Stimulated activated CD4-positive, alpha-beta T cell treated with anti-CD3 and anti-CD28 coated beads, Interleukin-4, amount 100 ng/mL, for 4 hours (primary cell): ENCODE measurements at regions not wholly inside any gene's neighbourhood (a gene's known extent, or its start where the extent isn't known, plus 50 kb on each side); places are given as distances from the start of the nearest gene placed in this dataset.
A peak's percentile ranks its signal among the peaks of the same experiment; 100 is the strongest.
"Not testable (repeated sequence)": the region's sequence is repeated elsewhere in the genome, so short reads cannot be mapped to it uniquely, and the experiment has no call there.

Experiments
- DNase-seq, 2 experiments: peaks; one replicate each; pipeline ENCODE4 v3.0.0-alpha.2; 2020

DNA sequence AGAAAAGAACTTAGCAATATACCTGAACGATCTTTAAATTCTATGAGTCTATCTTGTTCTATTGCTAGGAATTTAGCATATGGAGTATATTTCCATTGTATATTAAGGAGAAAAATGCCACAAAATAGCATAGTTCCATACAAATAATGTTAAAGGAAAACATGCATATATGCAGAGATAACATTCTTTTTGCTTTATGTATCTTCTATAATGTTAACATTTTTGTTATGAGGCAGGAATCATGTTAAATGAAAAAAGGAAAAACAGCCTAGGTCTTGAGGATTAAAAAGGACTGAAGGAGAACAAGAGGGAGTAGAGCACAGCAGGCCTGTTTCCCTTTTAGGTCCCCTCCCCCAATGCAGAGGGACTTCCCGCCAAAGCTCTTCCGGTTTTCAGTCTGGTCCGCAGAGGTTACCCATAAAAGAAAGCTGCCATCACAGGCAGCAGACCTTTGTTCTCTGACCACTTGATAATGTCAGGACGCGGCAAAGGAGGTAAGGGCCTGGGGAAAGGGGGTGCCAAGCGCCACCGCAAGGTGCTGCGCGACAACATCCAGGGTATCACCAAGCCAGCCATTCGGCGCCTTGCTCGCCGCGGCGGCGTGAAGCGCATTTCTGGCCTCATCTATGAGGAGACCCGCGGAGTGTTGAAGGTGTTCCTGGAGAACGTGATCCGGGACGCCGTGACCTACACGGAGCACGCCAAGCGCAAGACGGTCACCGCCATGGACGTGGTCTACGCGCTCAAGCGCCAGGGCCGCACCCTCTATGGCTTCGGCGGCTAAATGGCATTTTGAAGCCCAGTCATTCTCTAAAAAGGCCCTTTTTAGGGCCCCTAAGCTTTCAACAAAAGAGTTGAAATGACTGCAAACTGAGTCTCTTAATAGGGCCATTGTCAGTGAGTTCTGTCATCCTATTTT is 108.4 kb upstream of the PRSS16 start:
- DNase-seq = peak; percentile 45 to 48

DNA sequence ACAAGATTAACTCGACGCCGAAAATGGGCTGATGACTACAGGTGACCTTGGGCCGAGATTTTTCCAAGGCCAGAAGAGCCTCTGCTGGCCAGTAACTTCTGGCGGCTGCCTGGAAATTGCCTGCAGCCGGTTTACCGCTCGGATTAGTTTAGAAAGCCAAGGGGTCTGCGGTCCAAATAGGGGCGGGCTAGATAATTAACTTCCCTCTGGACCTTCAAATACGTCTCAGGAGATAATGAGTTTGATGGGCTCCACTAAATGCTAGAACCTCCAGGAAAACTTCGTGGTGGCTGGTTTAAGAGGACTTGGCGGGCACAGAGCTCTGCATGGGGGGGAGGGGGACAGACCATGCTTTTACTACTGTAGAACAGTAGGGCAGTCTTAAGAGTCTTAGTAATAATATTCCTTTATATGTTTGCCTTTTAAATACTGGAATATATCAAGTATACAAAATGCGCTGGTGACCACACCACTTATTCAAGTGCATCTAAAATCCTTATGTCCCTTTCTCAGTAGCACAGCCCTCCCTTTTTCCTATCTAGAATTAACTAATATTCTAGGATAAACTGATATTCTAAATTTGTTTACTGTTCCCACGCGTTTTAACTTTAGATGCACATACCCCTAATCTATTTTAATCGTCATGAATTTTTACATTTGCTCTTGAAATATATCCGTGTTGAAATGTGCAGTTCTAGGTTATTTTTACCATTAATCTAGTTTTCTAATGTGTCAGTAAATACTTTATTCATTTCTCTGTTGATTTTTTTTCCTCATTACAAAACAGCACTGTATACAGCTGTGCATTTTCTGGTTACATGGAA is 107.5 kb upstream of the PRSS16 start:
- DNase-seq = no peak

DNA sequence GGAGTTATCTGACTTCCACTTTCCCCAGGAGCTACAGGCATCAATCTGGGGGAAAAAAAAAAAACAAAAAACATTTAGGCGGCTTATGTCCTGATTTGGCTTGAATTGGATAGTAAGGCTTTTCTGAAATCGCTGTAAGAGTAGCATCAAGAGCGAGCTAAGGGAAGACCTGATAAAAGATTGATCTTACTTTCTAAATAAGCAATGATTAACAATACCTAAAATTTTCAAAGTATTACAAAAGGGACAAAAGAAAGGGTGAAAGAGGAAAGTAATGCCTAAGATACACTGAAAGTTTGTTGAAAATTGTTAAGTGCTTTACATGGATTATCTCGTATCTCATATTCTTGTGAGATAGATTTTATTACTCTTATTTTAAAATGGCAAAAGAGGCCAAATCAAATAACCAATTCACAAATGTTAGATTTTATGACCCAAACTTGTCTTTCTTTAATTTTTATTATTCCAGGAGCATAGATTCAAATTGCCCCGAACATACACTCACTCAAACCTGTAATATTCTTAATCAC is 106.4 kb upstream of the PRSS16 start:
- no peak for DNase-seq

DNA sequence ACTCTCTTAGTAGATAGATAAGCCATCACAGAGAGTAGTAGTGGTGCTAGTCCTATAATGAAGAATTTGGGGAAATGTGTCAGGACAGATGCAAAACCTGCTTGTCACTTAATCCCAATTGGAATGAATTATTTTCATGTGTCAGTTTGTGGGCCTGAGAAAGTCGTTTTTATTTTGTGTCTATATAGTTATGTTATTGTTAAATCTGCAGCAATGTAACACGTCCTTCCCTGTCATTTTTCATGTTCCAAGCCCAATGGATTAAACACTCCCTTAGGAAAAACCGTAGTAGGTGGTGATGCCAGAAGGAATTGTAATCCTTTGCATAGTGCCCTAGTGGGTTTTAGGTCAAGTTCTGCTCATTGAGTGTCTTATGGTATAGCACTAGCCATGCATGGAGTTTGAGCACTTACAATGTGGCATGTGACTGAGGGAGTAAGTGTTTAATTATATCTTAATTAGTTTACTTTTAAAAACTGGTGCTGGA is 105.9 kb upstream of the PRSS16 start:
- DNase-seq = no peak

DNA sequence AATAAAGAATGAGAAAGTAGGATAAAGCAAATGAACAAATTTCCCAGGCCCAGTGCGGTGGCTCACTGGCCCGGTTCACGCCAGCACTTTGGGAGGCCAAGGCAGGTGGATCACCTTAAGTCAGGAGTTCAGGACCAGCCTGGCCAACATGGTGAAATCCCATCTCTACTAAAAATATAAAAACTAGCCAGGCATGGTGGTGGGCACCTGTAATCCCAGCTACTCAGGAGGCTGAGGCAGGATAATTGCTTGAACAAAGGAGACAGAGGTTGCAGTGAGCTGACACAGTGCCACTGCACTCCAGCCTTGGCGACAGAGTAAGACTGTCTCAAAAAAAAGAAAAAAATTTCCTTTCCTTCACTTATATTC is 104.5 kb upstream of the PRSS16 start:
- DNase-seq = not testable (repeated sequence)

DNA sequence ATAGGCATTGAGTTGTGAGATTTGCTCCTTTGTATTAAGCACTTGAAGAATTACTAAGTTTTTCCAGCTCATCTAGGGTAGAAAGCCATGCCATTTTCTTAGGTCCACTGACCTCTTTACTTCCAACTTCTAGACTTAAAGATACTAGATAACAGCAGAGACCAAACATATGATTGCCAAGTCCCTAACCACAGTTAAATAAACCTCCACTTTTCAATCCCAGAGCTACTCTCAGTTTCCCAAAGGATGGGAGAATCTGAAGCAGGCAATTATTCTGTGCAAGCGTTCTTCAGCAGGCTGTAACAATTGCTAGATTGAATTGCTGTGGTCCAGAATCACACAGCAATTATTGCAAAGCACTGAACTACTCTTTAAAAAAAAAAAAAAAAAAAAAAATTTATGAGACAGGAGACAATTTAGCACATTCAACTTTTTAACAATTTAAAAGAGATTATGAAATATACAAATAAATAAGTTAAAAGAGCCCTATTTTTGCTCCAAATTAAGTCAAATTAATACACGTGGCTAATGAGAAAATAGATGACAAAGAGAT is 104.0 kb upstream of the PRSS16 start:
- no peak for DNase-seq

DNA sequence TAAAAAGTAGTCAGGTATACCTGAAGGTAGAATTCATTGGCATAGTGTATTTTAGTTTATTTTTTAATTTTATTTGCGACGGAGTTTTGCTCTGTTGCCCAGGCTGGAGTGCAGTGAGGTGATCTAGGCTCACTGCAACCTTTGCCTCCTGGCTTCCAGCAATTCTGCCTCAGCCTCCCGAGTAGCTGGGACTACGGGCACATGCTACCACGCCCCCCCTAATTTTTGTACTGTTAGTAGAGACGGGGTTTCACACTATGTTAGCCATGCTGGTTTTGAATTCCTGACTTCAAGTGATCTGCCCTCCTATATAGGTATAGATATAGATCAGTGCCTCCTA is 102.8 kb upstream of the PRSS16 start:
- no peak for DNase-seq

DNA sequence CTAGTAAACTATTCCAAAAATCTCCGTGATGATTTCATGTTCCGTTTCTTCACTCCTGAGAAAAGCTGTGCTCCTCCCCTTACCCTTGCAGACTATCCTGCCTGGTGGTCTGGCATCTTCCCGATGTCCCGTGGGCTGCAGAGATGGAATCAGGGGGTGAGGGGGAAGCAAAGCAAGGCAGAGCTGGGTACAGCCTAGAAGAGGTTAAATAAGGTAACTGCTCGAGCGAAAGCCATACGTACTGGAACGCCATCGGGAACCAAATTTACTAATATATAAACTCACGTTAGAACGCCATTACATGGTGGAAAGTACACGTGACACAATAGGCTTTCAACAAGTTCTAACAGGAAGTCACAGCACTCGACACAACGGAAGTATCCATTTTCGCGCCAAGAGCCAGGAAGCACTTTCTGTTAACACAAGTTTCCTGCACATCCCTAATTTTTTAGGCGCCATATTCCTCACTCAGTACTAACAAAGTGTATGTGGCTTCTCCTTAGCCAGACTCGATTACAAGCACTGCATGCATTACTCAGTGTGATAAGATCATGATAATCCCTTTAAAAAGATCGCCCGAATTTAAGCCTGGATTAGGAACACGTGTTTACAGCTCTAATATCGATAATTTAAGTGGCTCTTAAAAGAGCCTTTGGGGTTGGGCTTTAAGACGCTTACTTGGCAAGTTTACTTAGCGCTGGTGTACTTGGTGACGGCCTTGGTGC is 101.6 kb upstream of the PRSS16 start:
- DNase-seq = peak; percentile 30 to 69

DNA sequence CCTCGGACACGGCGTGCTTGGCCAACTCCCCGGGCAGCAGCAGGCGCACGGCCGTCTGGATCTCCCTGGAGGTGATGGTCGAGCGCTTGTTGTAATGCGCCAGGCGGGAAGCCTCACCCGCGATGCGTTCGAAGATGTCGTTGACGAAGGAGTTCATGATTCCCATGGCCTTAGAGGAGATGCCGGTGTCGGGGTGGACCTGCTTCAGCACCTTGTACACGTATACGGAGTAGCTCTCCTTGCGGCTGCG is 101.1 kb upstream of the PRSS16 start:
- DNase-seq = not testable (repeated sequence)

DNA sequence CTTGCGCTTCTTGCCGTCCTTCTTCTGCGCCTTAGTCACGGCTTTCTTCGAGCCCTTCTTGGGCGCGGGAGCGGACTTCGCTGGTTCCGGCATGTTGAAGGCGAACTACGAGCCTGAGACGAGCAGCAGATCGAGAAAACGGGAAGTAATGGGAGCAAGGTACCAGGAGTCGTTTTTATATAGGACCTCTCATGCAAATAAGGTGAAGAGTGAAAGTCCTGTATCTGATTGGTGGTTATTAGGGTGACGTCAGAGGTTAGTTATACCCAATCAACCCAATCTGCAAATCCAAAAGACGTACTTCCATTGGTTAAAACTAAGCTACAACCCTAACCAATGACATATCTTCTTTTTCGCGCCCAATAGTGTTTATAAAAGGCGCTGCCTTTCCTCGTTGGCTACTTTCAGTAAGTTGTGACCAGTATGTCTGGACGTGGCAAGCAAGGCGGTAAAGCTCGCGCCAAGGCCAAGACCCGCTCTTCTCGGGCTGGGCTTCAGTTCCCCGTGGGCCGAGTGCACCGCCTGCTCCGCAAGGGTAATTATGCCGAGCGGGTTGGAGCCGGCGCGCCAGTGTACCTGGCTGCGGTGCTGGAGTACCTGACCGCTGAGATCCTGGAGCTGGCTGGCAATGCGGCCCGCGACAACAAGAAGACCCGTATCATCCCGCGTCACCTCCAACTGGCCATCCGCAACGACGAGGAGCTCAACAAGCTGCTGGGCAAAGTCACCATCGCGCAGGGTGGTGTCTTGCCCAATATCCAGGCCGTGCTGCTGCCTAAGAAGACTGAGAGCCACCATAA is 100.6 kb upstream of the PRSS16 start:
- peak; percentile 61 to 73 for DNase-seq

DNA sequence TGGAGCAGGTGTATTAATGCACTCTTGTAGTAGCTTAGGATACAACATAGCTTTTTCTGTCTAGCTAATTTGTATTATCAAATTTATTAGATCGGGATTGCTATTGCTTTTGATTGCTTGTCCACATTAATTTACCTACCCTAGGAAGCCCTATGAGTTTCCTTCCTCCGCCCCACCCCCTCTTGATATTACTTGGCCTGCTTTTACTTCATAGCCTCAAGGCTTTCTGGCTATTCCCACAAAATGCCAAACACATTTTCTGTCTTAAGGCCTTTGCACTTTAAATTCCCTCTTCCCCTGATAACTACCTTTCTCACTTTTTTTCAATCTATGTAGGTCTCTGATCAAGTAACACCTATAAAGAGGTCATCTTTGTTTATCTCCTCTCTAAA is 99.1 kb upstream of the PRSS16 start:
- no peak for DNase-seq

DNA sequence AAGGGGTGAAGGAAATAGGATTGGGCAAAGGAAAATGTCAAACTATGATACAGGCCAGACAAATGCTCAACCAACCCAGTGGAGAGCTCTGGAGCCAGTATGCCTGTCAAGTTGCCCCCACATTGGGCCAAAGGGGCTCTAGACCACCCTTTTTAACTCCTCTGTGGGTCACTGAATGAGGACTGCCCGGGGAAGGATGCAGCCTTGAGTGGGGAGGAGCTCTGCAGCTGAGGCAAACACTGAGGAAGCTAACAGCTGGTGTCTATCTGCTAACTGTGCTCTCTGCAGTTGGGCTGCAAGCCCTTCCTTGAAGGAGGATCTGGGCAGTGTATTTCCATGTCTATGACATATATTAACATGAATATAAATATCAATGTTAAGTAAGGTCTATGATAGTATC is 98.4 kb upstream of the PRSS16 start:
- no peak for DNase-seq

DNA sequence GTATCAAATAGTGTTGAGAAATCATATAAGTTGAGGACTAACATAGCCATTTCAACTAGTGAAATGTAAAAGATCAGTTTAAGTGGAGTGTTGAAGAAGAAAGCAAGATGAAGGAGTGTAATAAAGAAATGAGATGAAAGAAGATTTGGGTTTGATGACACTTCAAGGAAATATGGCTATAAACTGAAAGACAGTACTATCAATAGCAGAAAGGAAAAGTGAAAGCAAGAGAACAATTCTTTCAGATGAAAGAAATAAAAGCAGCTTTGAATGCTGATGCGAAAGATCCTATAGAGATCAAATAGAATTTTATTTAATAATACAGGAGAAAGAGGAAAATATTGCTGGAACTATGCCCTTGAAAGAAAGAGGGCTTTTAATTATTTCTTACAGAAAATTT is 92.8 kb upstream of the PRSS16 start:
- DNase-seq = no peak

DNA sequence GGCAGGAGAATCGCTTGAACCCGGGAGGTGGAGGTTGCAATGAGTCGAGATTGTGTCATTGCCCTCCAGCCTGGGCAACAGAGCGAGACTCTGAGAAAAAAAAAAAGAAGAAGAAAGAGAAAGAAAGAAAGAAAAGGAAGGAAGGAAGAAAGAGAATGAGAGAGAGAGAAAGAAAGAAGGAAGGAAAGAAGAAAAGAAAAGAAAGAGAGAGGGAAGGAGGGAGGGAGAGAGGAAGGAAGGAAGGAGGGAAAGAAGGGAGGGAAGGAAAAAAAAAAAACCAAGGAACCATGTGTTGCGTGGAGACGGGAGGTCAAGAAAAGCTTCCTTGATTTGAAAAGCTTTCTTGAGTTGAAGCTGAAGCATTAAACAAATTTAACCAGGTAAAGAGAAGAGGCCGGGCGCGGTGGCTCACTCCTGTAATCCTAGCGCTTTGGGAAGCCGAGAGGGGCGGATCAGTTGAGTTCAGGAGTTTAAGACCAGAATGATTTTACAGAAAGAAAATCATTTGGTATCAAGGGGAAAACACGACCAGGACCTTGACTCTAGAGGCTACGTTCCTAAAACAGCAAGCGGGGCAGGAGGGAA is 90.5 kb upstream of the PRSS16 start:
- no peak for DNase-seq

DNA sequence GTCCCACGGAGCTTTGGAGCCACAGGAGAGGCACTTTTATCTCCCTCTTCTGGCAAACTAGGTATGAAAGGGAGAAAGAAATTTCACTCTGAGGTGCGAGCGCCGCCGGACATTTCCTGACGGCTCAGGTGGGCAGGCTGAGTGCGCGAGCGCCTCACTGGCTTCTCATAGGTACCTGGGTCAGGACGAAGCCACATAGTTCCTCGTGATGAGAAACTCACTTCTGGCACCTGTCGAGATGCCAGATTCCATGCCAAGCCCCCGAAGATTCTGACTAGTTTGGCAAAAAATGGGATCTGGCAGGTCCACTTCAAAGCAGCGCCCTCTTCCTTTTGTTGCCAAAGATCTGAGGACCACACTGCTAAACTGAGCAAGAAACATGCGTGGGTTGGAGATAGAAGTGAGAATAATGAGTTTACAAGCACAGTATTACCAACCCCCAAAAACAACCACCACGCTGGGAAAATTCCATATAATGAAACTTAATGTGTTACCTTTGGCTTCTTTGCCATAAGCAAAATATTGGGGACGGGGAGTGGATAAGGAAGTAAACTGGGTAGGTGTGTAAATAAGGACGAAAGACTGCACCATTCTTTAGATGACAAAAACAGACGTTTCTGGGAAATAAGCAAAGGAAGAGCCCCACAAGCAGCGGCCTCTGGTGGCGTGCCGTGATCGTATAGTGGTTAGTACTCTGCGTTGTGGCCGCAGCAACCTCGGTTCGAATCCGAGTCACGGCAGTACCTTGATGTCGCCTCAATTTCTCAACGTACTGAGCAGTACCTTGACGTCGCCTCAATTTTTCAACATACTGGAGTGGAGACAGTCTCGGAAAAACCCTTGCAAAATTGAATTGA is 89.8 kb upstream of the PRSS16 start:
- DNase-seq = peak; percentile 73 to 81

DNA sequence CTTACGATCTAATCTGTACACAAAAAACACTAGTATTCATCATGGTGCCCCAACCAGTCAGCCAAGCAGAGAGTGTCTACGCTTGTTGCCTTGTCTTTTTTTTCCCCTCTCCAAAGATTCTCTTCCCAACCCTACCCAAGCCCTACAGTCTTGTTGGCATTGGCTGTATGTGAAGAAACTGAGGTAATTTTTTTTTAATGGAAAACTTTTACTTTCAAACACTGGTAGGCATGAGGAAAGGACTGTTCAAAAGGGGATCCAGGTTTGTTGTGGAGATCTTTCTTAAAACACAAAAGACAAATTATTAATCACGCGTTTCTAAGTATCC is 89.2 kb upstream of the PRSS16 start:
- DNase-seq = no peak

DNA sequence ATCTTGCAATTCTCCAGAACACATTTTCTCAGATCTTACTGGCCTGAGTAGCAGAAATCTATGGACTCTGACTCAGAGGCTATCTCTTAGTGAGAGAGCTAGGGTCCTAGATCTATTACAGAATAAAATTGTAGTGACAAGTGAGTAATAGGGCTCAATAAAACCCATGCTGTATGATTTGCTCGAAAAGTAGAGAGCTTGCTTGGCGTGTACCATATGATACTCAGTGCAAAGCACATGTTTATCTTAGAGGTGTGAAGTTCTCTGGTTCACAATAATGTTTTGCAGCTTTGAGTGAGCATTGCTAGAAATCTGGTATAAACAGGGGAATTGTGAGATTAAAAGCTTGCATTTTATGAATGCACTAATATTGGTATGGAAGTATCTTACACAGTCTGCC is 87.8 kb upstream of the PRSS16 start:
- DNase-seq = no peak

DNA sequence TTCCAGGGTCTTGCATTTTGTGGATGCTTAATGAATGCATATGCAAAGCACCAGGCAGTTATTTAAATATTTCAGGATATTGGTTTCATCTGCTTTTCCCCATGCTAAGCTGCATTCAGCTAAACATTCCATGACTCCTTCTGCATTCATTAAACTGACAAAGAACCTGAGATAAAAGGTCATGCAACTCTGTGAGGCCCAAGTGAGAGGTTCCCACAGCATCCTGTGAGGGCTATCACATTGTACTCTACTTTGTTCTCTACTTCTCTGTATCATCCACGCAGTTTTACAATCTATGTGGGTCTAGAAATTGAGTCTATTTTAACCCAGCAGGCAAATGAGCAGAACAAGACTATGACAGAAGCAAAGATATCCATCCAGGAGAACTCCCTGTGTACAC is 86.4 kb upstream of the PRSS16 start:
- DNase-seq = no peak

DNA sequence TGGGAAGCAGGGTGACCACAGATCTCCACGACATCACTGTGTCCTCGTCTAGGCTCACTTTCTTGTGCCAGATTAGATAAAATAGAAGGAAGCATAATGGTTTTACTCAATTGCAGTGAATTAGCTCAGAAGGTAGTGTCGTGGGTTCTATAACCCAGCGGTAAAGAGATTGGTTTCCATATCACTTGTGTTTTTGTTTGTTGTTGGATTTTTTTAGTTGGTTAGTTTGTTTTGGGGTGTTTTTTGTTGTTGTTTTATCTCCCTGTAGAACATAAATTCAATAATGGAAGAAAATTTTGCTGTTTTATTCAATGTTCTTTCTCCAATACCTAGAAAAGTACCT is 85.9 kb upstream of the PRSS16 start:
- no peak for DNase-seq

DNA sequence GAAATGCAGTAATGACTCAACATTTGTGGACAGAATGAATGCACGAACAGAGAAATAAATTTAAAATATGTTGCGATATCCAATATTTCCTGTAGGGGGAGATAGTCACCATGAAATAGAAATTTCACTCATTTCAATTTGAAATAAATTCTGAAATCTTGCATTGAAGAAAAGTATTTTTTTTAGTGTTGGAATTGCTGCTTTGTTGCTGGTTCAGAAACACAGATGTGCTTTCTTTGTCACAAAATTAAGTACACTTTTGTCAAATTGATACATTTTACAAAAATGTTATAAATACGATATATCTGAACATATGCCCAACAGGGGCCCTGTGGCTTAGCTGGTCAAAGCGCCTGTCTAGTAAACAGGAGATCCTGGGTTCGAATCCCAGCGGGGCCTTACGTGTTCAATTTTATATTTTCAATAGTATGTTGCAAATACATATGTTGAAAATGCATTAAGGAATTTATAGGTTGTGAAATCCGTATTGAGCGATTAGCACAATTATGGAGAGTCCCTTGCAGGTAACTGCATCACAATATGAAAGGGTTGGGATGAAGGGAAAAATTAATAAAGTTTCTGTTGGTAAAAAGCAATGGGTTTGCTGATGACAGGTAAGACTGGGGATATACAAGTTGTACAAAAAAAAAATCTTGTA is 85.4 kb upstream of the PRSS16 start:
- no peak for DNase-seq

DNA sequence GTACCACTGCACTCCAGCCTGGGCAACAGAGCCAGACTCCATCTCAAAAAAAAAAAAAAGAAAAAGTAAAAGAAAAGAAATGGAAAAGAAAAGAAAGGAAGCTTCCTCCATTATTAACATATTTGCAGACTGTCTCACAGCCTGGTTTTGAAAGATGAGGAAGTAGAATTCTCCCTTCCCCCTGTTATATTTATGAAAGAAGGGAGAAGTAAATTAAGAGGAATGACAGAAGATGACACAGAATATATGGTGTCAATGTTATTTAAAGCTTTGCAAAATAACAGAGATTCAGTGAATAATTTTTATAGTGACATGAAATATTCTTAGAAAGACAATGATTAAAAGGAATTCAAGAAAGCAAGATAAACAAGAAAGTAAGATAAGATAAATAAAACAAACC is 83.7 kb upstream of the PRSS16 start:
- no peak for DNase-seq
